Activated CD4-positive, alpha-beta memory T cell treated with anti-CD3 and anti-CD28 coated beads for 36 hours (primary cell): ENCODE measurements at regions not wholly inside any gene's neighbourhood (a gene's known extent, or its start where the extent isn't known, plus 50 kb on each side); places are given as distances from the start of the nearest gene placed in this dataset.

ENCODE experiments used
- CTCF ChIA-PET: fragments of 350-600 bp; sonication (Branson Sonifier 250); formaldehyde crosslinking; loops from one replicate; lab custom pipeline; 2021; ENCODE audit warnings: antibody characterized with exemption, inconsistent platforms; lab: Charles Lee
- POLR2A ChIA-PET: fragments of 350-600 bp; sonication (Branson Sonifier 250); formaldehyde crosslinking; loops from one replicate; lab custom pipeline; 2021; ENCODE audit warnings: antibody characterized with exemption; lab: Charles Lee
- DNase-seq: peaks from one replicate; pipeline ENCODE4 v3.0.0-alpha.2; 2020
- H3K27ac Mint-ChIP-seq: one replicate; pipeline ENCODE4 v1.8.0; 2021; ENCODE audit warnings: mixed read lengths
- H3K27me3 Mint-ChIP-seq: one replicate; pipeline ENCODE4 v1.8.0; 2021; ENCODE audit warnings: mixed read lengths
- H3K36me3 Mint-ChIP-seq: one replicate; pipeline ENCODE4 v1.8.0; 2021; ENCODE audit warnings: mixed read lengths
- H3K4me1 Mint-ChIP-seq: one replicate; pipeline ENCODE4 v1.8.0; 2021; ENCODE audit warnings: low read depth, mixed read lengths
- H3K4me3 Mint-ChIP-seq: one replicate; pipeline ENCODE4 v1.8.0; 2021; ENCODE audit warnings: mild to moderate bottlenecking, mixed read lengths
- H3K9me3 Mint-ChIP-seq: one replicate; pipeline ENCODE4 v1.8.0; 2021; ENCODE audit warnings: mixed read lengths
- intact Hi-C: fragments of 100-400 bp; cut with micrococcal nuclease; formaldehyde crosslinking; loops from one replicate; pipeline ENCODE4 v1.15.1; 2023

DNA sequence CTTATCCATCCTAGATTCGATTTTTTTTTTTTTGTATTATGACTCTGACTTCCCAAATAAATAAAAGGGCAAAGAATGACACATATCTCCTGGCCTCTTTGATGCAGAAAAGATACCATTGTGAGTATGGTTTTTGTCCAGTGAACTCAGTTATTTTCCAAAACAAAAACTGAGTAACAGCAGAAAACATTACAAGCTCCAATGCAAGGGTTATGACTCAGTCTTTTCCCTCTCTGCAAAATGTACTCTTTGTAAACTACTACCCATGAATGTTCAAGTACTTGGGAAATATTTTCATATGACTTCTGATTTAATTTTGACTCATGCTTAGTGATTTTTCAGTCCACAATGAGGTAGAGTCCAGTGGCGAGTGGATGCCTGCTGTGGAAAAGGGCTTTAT, 355.3 kb downstream of the RNF144B start:
- Mint-ChIP-seq H3K36me3 (no peaks in the 10 kb centered on the region), H3K9me3 (no peaks in the 10 kb centered on the region), H3K27ac (no peak overlapping the region), H3K27me3 (no peaks in the 10 kb centered on the region), H3K4me3 (no peak overlapping the region), H3K4me1 (no peaks in the 10 kb centered on the region)
- no peak for DNase-seq
- intact Hi-C loops, result no loop called here
- ChIA-PET CTCF (no interaction called here), POLR2A (no interaction called here)

DNA sequence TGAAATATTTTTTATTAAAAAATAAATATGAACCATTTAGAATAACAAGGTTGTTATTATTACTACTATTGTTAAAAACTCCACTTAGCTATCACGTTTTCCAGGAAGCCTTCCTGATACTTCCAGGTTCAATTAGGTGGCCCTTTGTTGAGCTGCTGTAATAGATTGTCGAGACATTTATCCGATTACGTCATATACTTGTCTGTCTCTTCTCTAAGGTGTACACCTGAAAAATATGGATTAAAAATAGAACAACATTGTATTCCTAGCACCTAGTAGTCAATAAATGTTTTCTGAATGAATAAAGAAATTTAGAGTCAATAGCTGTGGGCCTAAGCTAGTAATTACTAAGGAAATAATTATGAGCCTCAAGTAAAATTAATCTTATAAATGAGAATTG, 359.6 kb downstream of the RNF144B start:
- ChIA-PET CTCF (no interaction called here), POLR2A (no interaction called here)
- H3K27ac Mint-ChIP-seq, result no peak overlapping the region
- intact Hi-C loops, result no loop called here
- no peak overlapping the region for H3K4me3 Mint-ChIP-seq
- no peak for DNase-seq
- no peaks in the 10 kb centered on the region for H3K36me3 Mint-ChIP-seq
- no peaks in the 10 kb centered on the region for H3K4me1 Mint-ChIP-seq
- no peaks in the 10 kb centered on the region for H3K27me3 Mint-ChIP-seq
- H3K9me3 Mint-ChIP-seq, result no peaks in the 10 kb centered on the region

DNA sequence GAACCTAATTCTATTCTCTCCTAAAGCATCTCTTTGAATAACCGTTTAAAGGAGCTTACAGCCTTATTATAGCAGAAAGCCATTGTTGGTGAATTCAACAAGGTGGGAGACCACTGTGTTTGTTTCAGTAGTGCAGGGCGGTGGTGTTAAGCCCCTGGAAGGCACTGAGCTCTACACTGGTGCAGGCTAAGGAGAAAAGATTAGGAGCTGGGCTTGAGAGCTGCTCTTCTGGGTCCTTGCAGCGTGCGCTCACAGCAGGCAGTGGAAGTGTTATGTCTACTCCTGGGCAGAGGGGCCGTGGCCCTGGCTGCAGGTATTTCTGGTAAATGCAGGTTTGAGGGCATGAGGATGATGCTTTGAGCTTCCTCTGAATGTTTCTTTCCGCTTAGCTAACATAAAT, 361.2 kb downstream of the RNF144B start:
- no peaks in the 10 kb centered on the region for H3K9me3 Mint-ChIP-seq

DNA sequence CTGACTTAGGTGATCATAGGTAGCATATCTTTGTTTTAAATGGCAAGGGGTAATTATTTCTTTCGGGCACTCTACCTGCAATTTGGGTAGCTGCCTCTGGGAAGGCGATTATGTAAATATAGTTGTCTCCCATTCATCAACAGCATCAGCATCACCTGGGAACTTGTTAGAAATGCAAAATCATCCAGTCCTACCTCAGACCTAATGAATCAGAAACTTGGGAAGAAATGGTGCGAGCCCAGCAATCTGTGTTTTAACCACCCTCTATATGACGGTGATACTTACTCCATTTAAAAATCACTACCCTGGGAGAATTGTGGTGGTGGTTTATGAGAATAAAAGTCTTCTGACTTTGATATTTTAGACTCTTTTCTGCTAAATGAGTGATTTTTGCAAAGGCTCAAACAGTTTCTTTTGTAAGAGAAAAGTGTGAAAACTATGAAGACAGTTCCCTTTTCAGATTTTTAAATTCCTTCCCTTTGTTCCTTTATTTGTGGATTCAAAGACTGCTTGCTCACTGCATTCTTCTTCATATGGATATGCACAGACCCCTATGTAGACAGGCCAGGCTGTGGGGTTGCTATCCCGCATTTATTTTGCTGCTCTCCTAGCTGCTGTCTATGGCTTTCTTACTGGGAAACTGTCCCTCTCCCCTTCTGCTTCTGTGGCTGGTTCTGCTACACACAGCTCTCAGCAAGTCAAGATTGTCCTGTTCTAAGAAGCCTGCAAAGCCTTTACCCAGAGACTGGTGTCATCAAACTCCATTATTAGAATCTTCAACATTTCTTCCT, 365.3 kb downstream of the RNF144B start:
- ChIA-PET CTCF (no interaction called here), POLR2A (no interaction called here)
- DNase-seq, result no peak
- Mint-ChIP-seq H3K27me3 (no peaks in the 10 kb centered on the region), H3K9me3 (no peaks in the 10 kb centered on the region), H3K4me3 (no peak overlapping the region), H3K4me1 (no peaks in the 10 kb centered on the region), H3K27ac (no peak overlapping the region), H3K36me3 (no peaks in the 10 kb centered on the region)
- intact Hi-C loops, result no loop called here

More for the DNA sequence above, 361.2 kb downstream of the RNF144B start:
- Mint-ChIP-seq H3K4me3 (no peak overlapping the region), H3K27ac (no peak overlapping the region), H3K27me3 (no peaks in the 10 kb centered on the region), H3K36me3 (no peaks in the 10 kb centered on the region), H3K4me1 (no peaks in the 10 kb centered on the region)
- intact Hi-C loops, result no loop called here
- DNase-seq, result no peak
- ChIA-PET POLR2A (interaction anchor here (0.6 kb wide), 1 partner anchor 1228 kb away, joined by 3 read pairs; no protein-coding TSS in a partner anchor), CTCF (no interaction called here)

DNA sequence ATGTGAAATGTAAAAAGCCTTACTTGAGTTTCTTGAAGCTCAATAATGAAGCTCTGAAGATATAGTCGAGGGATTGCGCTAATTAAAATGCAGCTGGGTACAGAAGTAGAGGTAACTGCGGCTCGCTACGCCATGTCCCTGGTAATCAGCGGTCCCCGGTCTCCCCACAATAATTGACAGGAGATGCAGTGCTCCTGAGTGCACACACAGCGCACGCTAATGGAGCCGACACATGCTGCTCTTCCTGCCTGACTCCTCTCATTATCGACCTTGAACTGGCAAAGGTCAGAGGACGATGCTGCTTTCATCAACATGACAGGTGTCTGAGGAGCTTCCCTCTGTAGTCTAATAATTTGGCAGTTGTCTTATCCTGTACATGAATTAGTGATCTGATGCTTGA, 365.9 kb downstream of the RNF144B start:
- Mint-ChIP-seq H3K27me3 (no peaks in the 10 kb centered on the region), H3K4me1 (no peaks in the 10 kb centered on the region), H3K36me3 (no peaks in the 10 kb centered on the region), H3K4me3 (no peak overlapping the region), H3K9me3 (no peaks in the 10 kb centered on the region), H3K27ac (no peak overlapping the region)
- no peak for DNase-seq
- intact Hi-C loops, result no loop called here
- POLR2A ChIA-PET, result no interaction called here
- CTCF ChIA-PET, result no interaction called here

- Mint-ChIP-seq H3K36me3 (no peaks in the 10 kb centered on the region), H3K4me3 (no peak overlapping the region), H3K4me1 (no peaks in the 10 kb centered on the region), H3K9me3 (peaks cover 5% of the 10 kb centered on the region), H3K27me3 (no peaks in the 10 kb centered on the region), H3K27ac (no peak overlapping the region)
- no peak for DNase-seq
- POLR2A ChIA-PET, result no interaction called here
- CTCF ChIA-PET, result no interaction called here
- intact Hi-C loops, result no loop called here
Observed at GRCh38 chr6:18763086-18763485, 375.9 kb downstream of the RNF144B start.

DNA sequence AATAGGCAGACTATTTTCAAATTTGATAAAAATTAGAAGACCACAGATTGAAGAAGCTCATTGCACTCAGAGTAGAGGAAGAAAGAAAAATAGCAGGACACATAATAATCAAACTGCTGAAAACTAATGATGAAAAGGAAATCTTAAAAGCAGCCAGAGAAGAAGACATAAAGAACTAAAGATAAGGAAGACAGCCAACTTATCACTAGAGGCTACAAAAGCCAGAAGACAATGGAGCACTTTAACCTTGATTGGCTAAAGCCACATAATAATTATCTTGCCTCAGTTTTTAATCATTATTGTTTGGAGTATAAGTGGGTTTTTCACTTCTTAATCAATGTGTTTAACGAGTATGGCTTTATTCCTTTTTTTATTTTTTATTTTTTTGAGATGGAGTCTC, 397.6 kb downstream of the RNF144B start:
- intact Hi-C loops, result no loop called here
- ChIA-PET POLR2A (no interaction called here), CTCF (no interaction called here)

GRCh38 chr6:18785810-18786490, 398.8 kb downstream of the RNF144B start:
- no peak for DNase-seq
- Mint-ChIP-seq H3K9me3 (peaks cover 24% of the 10 kb centered on the region), H3K4me1 (no peaks in the 10 kb centered on the region), H3K4me3 (no peak overlapping the region), H3K27ac (no peak overlapping the region), H3K27me3 (no peaks in the 10 kb centered on the region), H3K36me3 (no peaks in the 10 kb centered on the region)
- CTCF ChIA-PET, result no interaction called here
- POLR2A ChIA-PET, result no interaction called here
- intact Hi-C loops, result no loop called here

More for the DNA sequence above, 397.6 kb downstream of the RNF144B start:
- no peak for DNase-seq
- Mint-ChIP-seq H3K9me3 (peaks cover 21% of the 10 kb centered on the region), H3K4me1 (no peaks in the 10 kb centered on the region), H3K4me3 (no peak overlapping the region), H3K36me3 (no peaks in the 10 kb centered on the region), H3K27ac (no peak overlapping the region), H3K27me3 (no peaks in the 10 kb centered on the region)

GRCh38 chr6:18792866-18793265, 405.7 kb downstream of the RNF144B start:
- peaks cover 25% of the 10 kb centered on the region for H3K9me3 Mint-ChIP-seq
- ChIA-PET CTCF (no interaction called here), POLR2A (no interaction called here)
- H3K4me3 Mint-ChIP-seq, result no peak overlapping the region
- no peaks in the 10 kb centered on the region for H3K27me3 Mint-ChIP-seq
- intact Hi-C loops, result no loop called here
- DNase-seq, result no peak
- H3K36me3 Mint-ChIP-seq, result no peaks in the 10 kb centered on the region
- H3K27ac Mint-ChIP-seq, result no peak overlapping the region
- no peaks in the 10 kb centered on the region for H3K4me1 Mint-ChIP-seq

GRCh38 chr6:18795726-18796125, 408.6 kb downstream of the RNF144B start:
- intact Hi-C loops, result no loop called here
- Mint-ChIP-seq H3K4me1 (no peaks in the 10 kb centered on the region), H3K27ac (no peak overlapping the region), H3K36me3 (no peaks in the 10 kb centered on the region), H3K27me3 (no peaks in the 10 kb centered on the region), H3K4me3 (no peak overlapping the region), H3K9me3 (peaks cover 21% of the 10 kb centered on the region)
- POLR2A ChIA-PET, result no interaction called here
- CTCF ChIA-PET, result interaction anchor here (0.6 kb wide), 1 partner anchor 108 kb away, joined by 3 read pairs; no protein-coding TSS in a partner anchor
- no peak for DNase-seq

GRCh38 chr6:18820725-18821124, 433.6 kb downstream of the RNF144B start:
- Mint-ChIP-seq H3K36me3 (no peaks in the 10 kb centered on the region), H3K4me1 (no peaks in the 10 kb centered on the region), H3K9me3 (peaks cover 37% of the 10 kb centered on the region), H3K4me3 (no peak overlapping the region), H3K27me3 (no peaks in the 10 kb centered on the region), H3K27ac (no peak overlapping the region)
- ChIA-PET CTCF (no interaction called here), POLR2A (no interaction called here)
- intact Hi-C loops, result loop anchor here (5.0 kb wide), 1 partner anchor 223 kb away; no protein-coding TSS in a partner anchor
- no peak for DNase-seq

GRCh38 chr6:18823782-18824386, 436.7 kb downstream of the RNF144B start:
- intact Hi-C loops, result loop anchor here (5.0 kb wide), 1 partner anchor 227 kb away; no protein-coding TSS in a partner anchor
- H3K27ac Mint-ChIP-seq, result no peak overlapping the region
- peaks cover 48% of the 10 kb centered on the region for H3K9me3 Mint-ChIP-seq
- ChIA-PET CTCF (no interaction called here), POLR2A (no interaction called here)
- no peaks in the 10 kb centered on the region for H3K4me1 Mint-ChIP-seq
- no peaks in the 10 kb centered on the region for H3K36me3 Mint-ChIP-seq
- H3K27me3 Mint-ChIP-seq, result no peaks in the 10 kb centered on the region
- DNase-seq, result peak; percentile 57
- H3K4me3 Mint-ChIP-seq, result no peak overlapping the region
